ENCODE measurements at regions not wholly inside any gene's neighbourhood (a gene's known extent, or its start where the extent isn't known, plus 50 kb on each side); places are given as distances from the start of the nearest gene placed in this dataset.

DNA sequence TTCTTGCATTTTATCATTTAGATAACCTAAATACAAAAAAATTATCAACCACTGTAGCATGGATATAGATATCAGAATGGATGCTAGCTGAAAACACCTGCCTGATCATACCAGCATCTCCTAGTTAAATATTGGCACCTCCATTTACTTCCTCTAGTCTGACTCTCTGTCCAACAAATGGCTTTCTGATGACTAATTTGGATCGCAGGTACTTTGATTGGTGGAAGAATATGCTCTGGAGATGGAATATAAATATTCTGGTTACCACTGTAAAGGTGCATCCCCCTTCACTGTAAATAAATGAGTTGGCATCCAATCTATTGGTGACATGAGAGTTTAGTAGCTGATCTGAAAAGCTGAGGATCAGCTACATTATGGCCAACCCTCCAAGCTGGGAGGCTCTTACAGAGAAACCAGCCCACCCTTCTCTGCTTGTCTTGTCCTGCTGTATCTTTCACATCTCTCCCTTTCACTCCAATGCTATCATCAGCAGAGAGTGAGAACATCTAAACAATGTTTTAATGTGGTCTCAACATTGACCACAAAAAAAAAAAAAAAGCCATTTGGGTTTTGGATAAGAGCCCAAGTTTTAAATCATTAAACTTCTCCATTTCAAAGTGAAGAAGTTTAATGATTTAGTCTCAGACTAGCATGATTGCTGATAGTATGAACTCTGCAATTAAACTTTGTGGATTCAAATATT is 90.5 kb downstream of the PMAIP1 start:
- no peak overlapping the region for H3K4me3 ChIP-seq (ENCODE audit: low read depth, low read length)
- no peak for DNase-seq (ENCODE audit: low read depth)
- TF ChIP-seq, protein P1, sequence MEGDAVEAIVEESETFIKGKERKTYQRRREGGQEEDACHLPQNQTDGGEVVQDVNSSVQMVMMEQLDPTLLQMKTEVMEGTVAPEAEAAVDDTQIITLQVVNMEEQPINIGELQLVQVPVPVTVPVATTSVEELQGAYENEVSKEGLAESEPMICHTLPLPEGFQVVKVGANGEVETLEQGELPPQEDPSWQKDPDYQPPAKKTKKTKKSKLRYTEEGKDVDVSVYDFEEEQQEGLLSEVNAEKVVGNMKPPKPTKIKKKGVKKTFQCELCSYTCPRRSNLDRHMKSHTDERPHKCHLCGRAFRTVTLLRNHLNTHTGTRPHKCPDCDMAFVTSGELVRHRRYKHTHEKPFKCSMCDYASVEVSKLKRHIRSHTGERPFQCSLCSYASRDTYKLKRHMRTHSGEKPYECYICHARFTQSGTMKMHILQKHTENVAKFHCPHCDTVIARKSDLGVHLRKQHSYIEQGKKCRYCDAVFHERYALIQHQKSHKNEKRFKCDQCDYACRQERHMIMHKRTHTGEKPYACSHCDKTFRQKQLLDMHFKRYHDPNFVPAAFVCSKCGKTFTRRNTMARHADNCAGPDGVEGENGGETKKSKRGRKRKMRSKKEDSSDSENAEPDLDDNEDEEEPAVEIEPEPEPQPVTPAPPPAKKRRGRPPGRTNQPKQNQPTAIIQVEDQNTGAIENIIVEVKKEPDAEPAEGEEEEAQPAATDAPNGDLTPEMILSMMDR (IDR thresholded peaks at IDR 0.05; ENCODE audit: insufficient read depth, low read depth, low read length, missing control alignments): no peak

DNA sequence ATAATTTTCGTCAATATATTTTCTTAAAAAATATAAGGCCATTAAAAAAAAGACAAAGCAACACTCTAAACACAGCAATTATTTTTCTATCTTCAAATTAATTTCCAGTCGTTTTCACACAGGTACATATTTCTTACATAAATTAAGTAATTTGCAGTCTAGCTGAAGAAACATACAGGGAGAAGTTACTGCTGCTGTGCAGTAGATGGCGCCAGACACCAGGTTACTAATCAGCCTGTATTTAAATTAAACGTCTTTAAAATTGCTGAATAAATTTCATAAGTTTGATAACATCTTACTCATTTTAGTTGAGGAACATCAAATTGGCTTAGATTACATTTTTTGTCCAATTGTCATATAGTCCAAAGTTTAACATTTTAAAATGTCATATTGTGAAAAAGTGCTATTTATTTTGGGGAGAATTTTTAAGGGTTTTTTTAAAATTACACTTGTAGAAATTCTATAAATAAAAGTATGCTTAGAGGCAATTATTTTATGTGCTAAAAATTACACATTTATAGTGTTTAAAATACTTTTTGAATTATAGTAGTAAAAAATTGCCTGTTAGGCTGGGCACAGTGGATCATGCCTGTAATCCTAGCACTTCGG is 88.4 kb downstream of the PMAIP1 start:
- DNase-seq (ENCODE audit: low read depth): peak; percentile 75
- TF ChIP-seq, protein P1 (IDR thresholded peaks at IDR 0.05; ENCODE audit: insufficient read depth, low read depth, low read length, missing control alignments): peak; percentile 84
- H3K4me3 ChIP-seq (ENCODE audit: low read depth, low read length): no peak overlapping the region

DNA sequence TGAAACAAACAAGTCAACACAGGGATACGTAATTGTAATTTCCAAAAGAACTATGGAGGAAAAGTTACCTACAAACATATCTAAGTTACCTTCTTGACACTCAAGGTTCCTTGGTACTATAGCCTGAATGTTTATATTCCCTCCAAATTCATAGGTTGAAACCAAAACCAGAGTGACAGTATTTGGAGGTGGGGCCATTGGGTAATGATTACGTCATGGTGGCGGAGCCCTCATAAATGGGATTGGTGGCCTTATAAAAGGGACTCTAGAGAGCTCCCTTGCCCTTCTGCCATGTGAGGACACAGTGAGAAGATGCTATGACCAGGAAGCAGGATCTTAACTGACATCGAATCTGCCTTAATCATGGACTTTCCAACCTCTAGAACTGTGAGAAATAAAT is 87.3 kb downstream of the PMAIP1 start:
- DNase-seq (ENCODE audit: low read depth): no peak

DNA sequence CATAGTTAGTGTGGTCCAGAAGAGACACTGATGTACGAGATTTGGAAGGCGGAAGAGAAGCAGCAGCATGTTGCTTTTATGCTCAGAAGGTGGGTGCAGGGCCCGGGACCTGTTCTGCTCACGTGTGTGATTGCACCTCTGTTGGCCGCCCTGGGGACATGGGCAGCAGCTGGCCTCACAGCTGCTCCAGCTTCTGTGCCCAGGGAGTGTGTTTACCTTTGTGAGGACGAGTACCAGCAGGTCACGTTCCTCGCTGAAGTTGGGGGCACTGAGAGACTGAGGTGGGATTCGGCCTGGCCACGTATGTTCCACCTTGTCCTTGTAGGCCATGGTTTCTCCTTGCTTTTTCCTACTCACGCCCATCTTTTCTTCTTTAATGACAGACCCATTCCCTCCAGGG is 86.3 kb downstream of the PMAIP1 start:
- DNase-seq (ENCODE audit: low read depth): no peak
- TF ChIP-seq, protein P1 (IDR thresholded peaks at IDR 0.05; ENCODE audit: insufficient read depth, low read depth, low read length, missing control alignments): no peak
- H3K4me3 ChIP-seq (ENCODE audit: low read depth, low read length): no peak overlapping the region

More for the DNA sequence above, 87.3 kb downstream of the PMAIP1 start:
- no peak overlapping the region for H3K4me3 ChIP-seq (ENCODE audit: low read depth, low read length)
- TF ChIP-seq, protein P1 (IDR thresholded peaks at IDR 0.05; ENCODE audit: insufficient read depth, low read depth, low read length, missing control alignments): no peak

DNA sequence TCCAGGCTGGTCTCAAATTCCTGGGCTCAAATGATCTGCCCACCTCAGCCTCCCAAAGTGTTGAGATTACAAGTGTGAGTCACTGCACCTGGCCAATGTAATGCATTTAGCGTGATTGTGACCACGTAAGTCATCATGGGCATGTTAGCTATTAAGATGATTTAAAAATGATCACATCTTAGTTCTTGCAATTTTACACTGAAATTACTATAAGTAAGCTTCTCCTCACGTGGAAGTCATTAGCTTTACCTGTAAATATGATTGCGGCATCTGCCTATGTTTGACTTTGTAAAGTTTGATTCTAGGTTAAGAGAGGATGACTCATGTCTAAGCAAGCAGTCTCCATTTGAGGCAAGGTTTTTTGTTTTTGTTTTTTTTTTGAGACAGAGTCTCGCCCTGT is 85.5 kb downstream of the PMAIP1 start:
- no peak for DNase-seq (ENCODE audit: low read depth)
- H3K4me3 ChIP-seq (ENCODE audit: low read depth, low read length): no peak overlapping the region
- TF ChIP-seq, protein P1 (IDR thresholded peaks at IDR 0.05; ENCODE audit: insufficient read depth, low read depth, low read length, missing control alignments): no peak

DNA sequence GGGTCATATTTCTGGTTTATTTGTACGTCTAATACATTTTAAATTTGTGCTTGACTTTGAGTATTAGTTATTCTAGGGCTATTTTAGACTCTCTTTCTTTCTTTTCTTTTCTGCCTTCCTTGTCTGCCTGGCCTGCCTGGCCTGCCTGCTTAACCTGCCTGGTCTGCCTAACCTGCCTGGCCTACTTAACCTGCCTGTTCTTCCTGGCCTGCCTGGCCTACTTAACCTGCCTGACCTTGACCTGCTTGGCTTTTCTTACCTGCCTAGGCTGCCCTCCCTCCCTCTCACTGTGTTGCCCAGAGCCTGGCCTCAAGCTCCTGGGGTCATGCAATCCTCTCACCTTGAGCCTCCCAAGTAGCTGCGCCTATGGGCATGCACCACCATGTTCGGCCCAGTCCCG is 83.7 kb downstream of the PMAIP1 start:
- TF ChIP-seq, protein P1 (IDR thresholded peaks at IDR 0.05; ENCODE audit: insufficient read depth, low read depth, low read length, missing control alignments): no peak
- no peak for DNase-seq (ENCODE audit: low read depth)

More for the DNA sequence above, 83.7 kb downstream of the PMAIP1 start:
- no peak overlapping the region for H3K4me3 ChIP-seq (ENCODE audit: low read depth, low read length)
